ENCODE measurements at regions not wholly inside any gene's neighbourhood (a gene's known extent, or its start where the extent isn't known, plus 50 kb on each side); places are given as distances from the start of the nearest gene placed in this dataset.

DNA sequence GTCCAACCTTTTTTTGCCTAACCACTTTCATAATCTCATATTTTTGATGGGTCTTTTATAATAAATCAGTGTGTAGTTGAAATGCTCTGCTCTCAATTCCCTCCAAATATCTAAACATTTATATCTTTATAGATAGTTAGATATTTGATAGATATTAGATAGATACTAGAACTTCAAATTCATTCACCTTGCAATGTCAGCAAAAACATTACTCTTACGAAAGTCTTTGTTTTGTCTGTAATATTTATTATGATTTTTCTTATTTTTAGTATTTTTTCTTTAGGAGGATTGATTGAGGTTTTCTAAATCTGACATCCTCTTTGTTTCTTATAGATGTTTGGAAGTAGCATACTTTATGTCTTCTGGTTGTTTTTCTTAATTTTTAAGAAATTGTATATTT, 2563.6 kb downstream of the PCDH7 start:
- TF ChIP-seq, protein P1, sequence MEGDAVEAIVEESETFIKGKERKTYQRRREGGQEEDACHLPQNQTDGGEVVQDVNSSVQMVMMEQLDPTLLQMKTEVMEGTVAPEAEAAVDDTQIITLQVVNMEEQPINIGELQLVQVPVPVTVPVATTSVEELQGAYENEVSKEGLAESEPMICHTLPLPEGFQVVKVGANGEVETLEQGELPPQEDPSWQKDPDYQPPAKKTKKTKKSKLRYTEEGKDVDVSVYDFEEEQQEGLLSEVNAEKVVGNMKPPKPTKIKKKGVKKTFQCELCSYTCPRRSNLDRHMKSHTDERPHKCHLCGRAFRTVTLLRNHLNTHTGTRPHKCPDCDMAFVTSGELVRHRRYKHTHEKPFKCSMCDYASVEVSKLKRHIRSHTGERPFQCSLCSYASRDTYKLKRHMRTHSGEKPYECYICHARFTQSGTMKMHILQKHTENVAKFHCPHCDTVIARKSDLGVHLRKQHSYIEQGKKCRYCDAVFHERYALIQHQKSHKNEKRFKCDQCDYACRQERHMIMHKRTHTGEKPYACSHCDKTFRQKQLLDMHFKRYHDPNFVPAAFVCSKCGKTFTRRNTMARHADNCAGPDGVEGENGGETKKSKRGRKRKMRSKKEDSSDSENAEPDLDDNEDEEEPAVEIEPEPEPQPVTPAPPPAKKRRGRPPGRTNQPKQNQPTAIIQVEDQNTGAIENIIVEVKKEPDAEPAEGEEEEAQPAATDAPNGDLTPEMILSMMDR (conservative IDR thresholded peaks at IDR 0.05; ENCODE audit: low read depth, low read length), result no peak
- TF ChIP-seq EZH2 (IDR thresholded peaks at IDR 0.05; ENCODE audit: low read length, unreplicated experiment), result no peak
- no peak for TF ChIP-seq EZH2phosphoT487 (IDR thresholded peaks at IDR 0.05; ENCODE audit: borderline replicate concordance, low read length)
